ENCODE measurements at regions not wholly inside any gene's neighbourhood (a gene's known extent, or its start where the extent isn't known, plus 50 kb on each side); places are given as distances from the start of the nearest gene placed in this dataset.
"Not testable (repeated sequence)": the region's sequence is repeated elsewhere in the genome, so short reads cannot be mapped to it uniquely, and the experiment has no call there.

GRCh38 chr13:67452526-67452925, 222.4 kb upstream of the PCDH9 start:
- FAIRE-seq; H3K4me2 ChIP-seq (ENCODE audit: control insufficient read depth, insufficient read depth); in situ Hi-C loops (cut with MboI); H3K4me3 ChIP-seq; H3K9me3 ChIP-seq (replicated peaks; ENCODE audit: control insufficient read depth, insufficient read depth, low read length); SMC1A ChIA-PET (ENCODE audit: uncharacterized antibody, unreplicated experiment); CTCF ChIA-PET; intact Hi-C loops (cut with micrococcal nuclease; ENCODE audit: unreplicated experiment); BruUV-seq (replicated peaks); H3K9ac ChIP-seq (ENCODE audit: control insufficient read depth, insufficient read depth, low read length); H3K36me3 ChIP-seq (ENCODE audit: control insufficient read depth in 2 of 2, insufficient read depth in 2 of 2, low read length in 1 of 2); H2AFZ ChIP-seq (ENCODE audit: control insufficient read depth, low read depth, low read length); H3K79me2 ChIP-seq (ENCODE audit: control insufficient read depth, insufficient read depth, low read length); H3K27ac ChIP-seq (ENCODE audit: control insufficient read depth, insufficient read depth); H3K27me3 ChIP-seq (replicated peaks in 1 of 2; ENCODE audit: control insufficient read depth in 2 of 2, insufficient read depth in 2 of 2, low read length in 1 of 2); RAD21 ChIA-PET (ENCODE audit: unreplicated experiment); DNase-seq (ENCODE audit: low read depth, low spot score); H3K4me1 ChIP-seq (ENCODE audit: control insufficient read depth, insufficient read depth, low read length); POLR2A ChIA-PET; ATAC-seq; H4K20me1 ChIP-seq (ENCODE audit: control insufficient read depth, insufficient read depth): not testable (repeated sequence)
- WGBS (ENCODE audit: insufficient coverage, insufficient replicate concordance, low lambda C conversion rate, missing lambda C conversion rate): 38% methylated on average over 7 of the region's 8 CpGs

GRCh38 chr13:67445436-67445835, 215.3 kb upstream of the PCDH9 start:
- Histone ChIP-seq H3K79me2 (ENCODE audit: control insufficient read depth, insufficient read depth, low read length) (no peaks in the 10 kb centered on the region), H2AFZ (ENCODE audit: control insufficient read depth, low read depth, low read length) (no peak overlapping the region), H3K4me1 (ENCODE audit: control insufficient read depth, insufficient read depth, low read length) (no peaks in the 10 kb centered on the region), H3K9me3 (replicated peaks; ENCODE audit: control insufficient read depth, insufficient read depth, low read length) (no peaks in the 10 kb centered on the region), H3K27me3 (replicated peaks in 1 of 2; ENCODE audit: control insufficient read depth in 2 of 2, insufficient read depth in 2 of 2, low read length in 1 of 2) (no peaks in the 10 kb centered on the region), H3K4me2 (ENCODE audit: control insufficient read depth, insufficient read depth) (no peak overlapping the region), H3K9ac (ENCODE audit: control insufficient read depth, insufficient read depth, low read length) (no peak overlapping the region), H4K20me1 (ENCODE audit: control insufficient read depth, insufficient read depth) (no peaks in the 10 kb centered on the region), H3K27ac (ENCODE audit: control insufficient read depth, insufficient read depth) (no peak overlapping the region), H3K36me3 (ENCODE audit: control insufficient read depth in 2 of 2, insufficient read depth in 2 of 2, low read length in 1 of 2) (no peaks in the 10 kb centered on the region), H3K4me3 (no peak overlapping the region)
- ATAC-seq: no peak
- BruUV-seq (replicated peaks): no TSS peak
- 32% methylated on average over 5 of the region's 5 CpGs for WGBS (ENCODE audit: insufficient coverage, insufficient replicate concordance, low lambda C conversion rate, missing lambda C conversion rate)
- DNase-seq (ENCODE audit: low read depth, low spot score): no peak
- ChIA-PET CTCF (interaction anchor here (0.5 kb wide), 1 partner anchor 15 kb away, joined by 4 read pairs; no protein-coding TSS in a partner anchor), RAD21 (ENCODE audit: unreplicated experiment) (no interaction called here), POLR2A (no interaction called here), SMC1A (ENCODE audit: uncharacterized antibody, unreplicated experiment) (no interaction called here)
- FAIRE-seq: no peak
- in situ Hi-C loops (cut with MboI) (no loop called here), intact Hi-C loops (cut with micrococcal nuclease; ENCODE audit: unreplicated experiment) (no loop called here)
- TF ChIP-seq ZBTB33 (IDR thresholded peaks at IDR 0.05): no peak
- no peak for TF ChIP-seq LARP7 (IDR thresholded peaks at IDR 0.05)
- TF ChIP-seq ZBTB11 (CRISPR knock-in tag; IDR thresholded peaks at IDR 0.05): no peak
- TF ChIP-seq SMAD1 (IDR thresholded peaks at IDR 0.05; ENCODE audit: low read depth, partially characterized antibody): no peak
- TF ChIP-seq PBX3 (IDR thresholded peaks at IDR 0.05; ENCODE audit: insufficient replicate concordance, low read depth, low read length): no peak
- TF ChIP-seq CEBPB (IDR thresholded peaks at IDR 0.05; ENCODE audit: borderline replicate concordance in 1 of 2, low read depth in 2 of 2, low read length in 2 of 2): no peak
- TF ChIP-seq RELA (IDR thresholded peaks at IDR 0.05; ENCODE audit: borderline replicate concordance, partially characterized antibody): no peak
- TF ChIP-seq ZNF384 (IDR thresholded peaks at IDR 0.05; ENCODE audit: borderline replicate concordance, low read depth, low read length): no peak
- no peak for TF ChIP-seq ATF7 (IDR thresholded peaks at IDR 0.05; ENCODE audit: low read depth)
- no peak for TF ChIP-seq CREB1 (IDR thresholded peaks at IDR 0.05; ENCODE audit: low read depth)
